ENCODE measurements at regions not wholly inside any gene's neighbourhood (a gene's known extent, or its start where the extent isn't known, plus 50 kb on each side); places are given as distances from the start of the nearest gene placed in this dataset.

- no peak overlapping the region for H2BK20ac ChIP-seq (ENCODE audit: low read depth, low read length, poor library complexity, severe bottlenecking)
- no peak overlapping the region for H3K9ac ChIP-seq (ENCODE audit: extremely low read depth, insufficient read length, low read length)
- no peak overlapping the region for H3K14ac ChIP-seq (ENCODE audit: insufficient read depth, low read length)
- H3K4me1 Mint-ChIP-seq = peaks cover 11 to 16% of the 10 kb centered on the region in 2 experiments
- H4K91ac ChIP-seq (ENCODE audit: insufficient read length, low read depth, low read length) = no peak overlapping the region
- no peak overlapping the region for H2BK15ac ChIP-seq (ENCODE audit: low read depth, low read length)
- H3K4ac ChIP-seq (ENCODE audit: low read depth, low read length) = no peak overlapping the region
- WGBS (ENCODE audit: extremely low coverage, insufficient read length, low lambda C conversion rate) = no CpG with 5 or more reads among the region's 4 CpGs
- no peak overlapping the region for H3K18ac ChIP-seq (ENCODE audit: insufficient read length, low read depth, low read length)
- no peaks in the 10 kb centered on the region for H3K9me3 Mint-ChIP-seq
- TF ChIP-seq CTCF (conservative IDR thresholded peaks at IDR 0.05) = no peak
- H2AK5ac ChIP-seq (ENCODE audit: insufficient read length, low read length) = no peak overlapping the region
- H2AFZ ChIP-seq (ENCODE audit: low read length) = no peak overlapping the region
- no peak overlapping the region for H3T11ph ChIP-seq (ENCODE audit: low read length)
- H4K5ac ChIP-seq (ENCODE audit: insufficient read length, low read depth, low read length) = no peak overlapping the region
- no peak overlapping the region for H3K4me2 ChIP-seq (ENCODE audit: insufficient read depth, insufficient read length, low read length)
- H2BK12ac ChIP-seq (ENCODE audit: insufficient read length, low read depth, low read length) = no peak overlapping the region
- no peaks in the 10 kb centered on the region for H3K27me3 ChIP-seq (ENCODE audit: insufficient read depth, low read length)
- H3K4me3 Mint-ChIP-seq = no peak overlapping the region
- H3K9me3 ChIP-seq (ENCODE audit: control insufficient read depth, low read depth, low read length) = no peaks in the 10 kb centered on the region
- H4K20me1 ChIP-seq (ENCODE audit: control insufficient read depth, insufficient read depth, insufficient read length) = no peaks in the 10 kb centered on the region
- no peak overlapping the region for H2BK5ac ChIP-seq (ENCODE audit: insufficient read length, low read length)
- H3K27me3 Mint-ChIP-seq (ENCODE audit: low read depth) = peaks cover 3% of the 10 kb centered on the region
- no peak overlapping the region for H3K56ac ChIP-seq (ENCODE audit: insufficient read length, low read depth, low read length)
- H4K8ac ChIP-seq (replicated peaks; ENCODE audit: insufficient read length, low read depth, low read length) = no peak overlapping the region
- H3K27ac Mint-ChIP-seq = no peak overlapping the region
- H3K4me1 ChIP-seq (ENCODE audit: insufficient read depth, low read length) = peaks cover 6% of the 10 kb centered on the region; the same call in 1 of the 2 replicates
- H3K79me2 ChIP-seq (ENCODE audit: insufficient read depth, low read length) = no peaks in the 10 kb centered on the region
- H3K23me2 ChIP-seq (ENCODE audit: insufficient read length, low read depth, low read length, poor library complexity, severe bottlenecking) = no peaks in the 10 kb centered on the region
- H3K79me1 ChIP-seq (ENCODE audit: insufficient read depth, low read depth, low read length, poor library complexity, severe bottlenecking) = no peaks in the 10 kb centered on the region
- no peak for DNase-seq
- H3K36me3 Mint-ChIP-seq (ENCODE audit: insufficient read depth in 1 of 3, low read depth in 3 of 3) = no peaks in the 10 kb centered on the region; a peak in 1 of 7 replicates
- H3K27ac ChIP-seq (ENCODE audit: insufficient read length, low read depth, low read length) = no peak overlapping the region
- H3K23ac ChIP-seq (ENCODE audit: insufficient read length, low read depth, low read length) = no peak overlapping the region
- H2BK120ac ChIP-seq (ENCODE audit: low read depth, low read length, poor library complexity, severe bottlenecking) = no peak overlapping the region
Observed at GRCh38 chr6:163739966-163740365, 325.4 kb downstream of the QKI start.

Data from H9 (cell line).